ENCODE measurements at regions not wholly inside any gene's neighbourhood (a gene's known extent, or its start where the extent isn't known, plus 50 kb on each side); places are given as distances from the start of the nearest gene placed in this dataset.
A peak's percentile ranks its signal among the peaks of the same experiment; 100 is the strongest.

DNA sequence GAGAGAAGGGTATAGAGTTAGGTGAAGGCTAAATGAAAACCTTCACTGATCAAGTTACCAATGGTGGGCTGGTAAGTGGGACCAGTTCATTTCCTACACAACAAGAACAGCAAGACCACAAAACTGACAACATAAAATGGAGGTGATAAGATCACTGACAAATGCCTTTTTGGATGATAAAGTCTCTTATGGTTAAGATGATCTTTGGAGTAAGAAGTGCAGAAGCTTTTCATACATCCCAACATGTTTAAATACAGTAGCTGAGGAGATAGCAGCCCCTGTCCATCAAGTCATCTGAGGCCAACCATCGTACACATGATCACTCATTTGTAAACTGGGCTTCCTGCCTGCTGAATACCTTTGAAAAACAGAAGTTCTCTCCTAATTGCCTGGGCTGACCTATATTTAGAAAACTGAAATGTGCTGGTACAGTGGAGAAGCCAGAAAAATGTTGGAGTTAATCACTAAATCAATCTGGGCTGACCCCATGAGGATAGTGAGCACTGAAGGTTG is 259.0 kb upstream of the ZFHX3 start (continued):
- TF ChIP-seq CREB1 (CRISPR knock-in tag; IDR thresholded peaks at IDR 0.05; ENCODE audit: low read depth) (no peak), ZNF114 (CRISPR knock-in tag; IDR thresholded peaks at IDR 0.05) (no peak), STAT1 (IDR thresholded peaks at IDR 0.05; ENCODE audit: unreplicated experiment) (no peak), NANOG (IDR thresholded peaks at IDR 0.05; ENCODE audit: borderline replicate concordance) (no peak)
- TF ChIP-seq, protein P1, sequence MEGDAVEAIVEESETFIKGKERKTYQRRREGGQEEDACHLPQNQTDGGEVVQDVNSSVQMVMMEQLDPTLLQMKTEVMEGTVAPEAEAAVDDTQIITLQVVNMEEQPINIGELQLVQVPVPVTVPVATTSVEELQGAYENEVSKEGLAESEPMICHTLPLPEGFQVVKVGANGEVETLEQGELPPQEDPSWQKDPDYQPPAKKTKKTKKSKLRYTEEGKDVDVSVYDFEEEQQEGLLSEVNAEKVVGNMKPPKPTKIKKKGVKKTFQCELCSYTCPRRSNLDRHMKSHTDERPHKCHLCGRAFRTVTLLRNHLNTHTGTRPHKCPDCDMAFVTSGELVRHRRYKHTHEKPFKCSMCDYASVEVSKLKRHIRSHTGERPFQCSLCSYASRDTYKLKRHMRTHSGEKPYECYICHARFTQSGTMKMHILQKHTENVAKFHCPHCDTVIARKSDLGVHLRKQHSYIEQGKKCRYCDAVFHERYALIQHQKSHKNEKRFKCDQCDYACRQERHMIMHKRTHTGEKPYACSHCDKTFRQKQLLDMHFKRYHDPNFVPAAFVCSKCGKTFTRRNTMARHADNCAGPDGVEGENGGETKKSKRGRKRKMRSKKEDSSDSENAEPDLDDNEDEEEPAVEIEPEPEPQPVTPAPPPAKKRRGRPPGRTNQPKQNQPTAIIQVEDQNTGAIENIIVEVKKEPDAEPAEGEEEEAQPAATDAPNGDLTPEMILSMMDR (conservative IDR thresholded peaks at IDR 0.05; ENCODE audit: low read depth in 2 of 2), result no peak

DNA sequence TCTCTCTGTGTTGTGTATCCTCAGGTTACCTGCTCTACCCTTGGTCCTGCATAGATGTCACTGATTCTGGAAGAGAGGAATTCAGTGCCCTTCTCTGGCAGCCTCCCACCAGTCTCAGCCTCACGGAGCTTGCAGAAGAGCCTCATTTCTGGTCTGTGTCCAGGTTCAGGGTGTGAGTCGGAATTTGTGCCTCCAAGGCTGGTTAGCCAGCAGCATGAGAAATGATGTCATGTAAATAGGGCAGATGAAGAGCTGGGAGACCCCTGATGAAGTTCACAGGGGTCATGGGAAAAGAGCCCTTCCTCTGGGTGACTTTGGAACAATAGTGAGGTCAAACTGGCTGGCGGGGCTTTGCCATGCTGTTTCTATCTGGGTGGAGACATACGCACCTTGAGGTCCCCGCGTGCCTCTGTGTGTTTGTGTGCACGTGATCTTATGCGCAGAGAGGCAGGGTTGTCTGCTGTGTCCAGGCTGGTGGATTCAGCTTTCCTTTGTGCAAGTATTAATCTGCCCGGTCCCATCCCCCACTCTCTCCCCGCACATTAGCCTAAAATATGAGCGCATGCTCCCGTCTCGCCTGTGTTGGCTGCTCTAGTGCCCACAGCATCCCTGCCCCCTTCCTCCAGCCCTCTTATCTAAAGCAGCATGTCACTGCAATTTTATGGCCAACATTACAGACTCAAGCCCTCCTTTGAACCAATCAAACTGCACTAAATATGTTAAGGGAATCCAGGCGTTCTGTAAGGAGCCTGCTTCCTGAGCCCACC is 256.3 kb upstream of the ZFHX3 start:
- Mint-ChIP-seq H3K4me1 (peaks cover 21% of the 10 kb centered on the region), H3K9me3 (no peaks in the 10 kb centered on the region), H3K27me3 (ENCODE audit: insufficient read depth, low read depth, poor library complexity) (peaks cover 5% of the 10 kb centered on the region), H3K4me3 (no peak overlapping the region), H3K27ac (no peak overlapping the region), H3K36me3 (ENCODE audit: low read depth) (no peaks in the 10 kb centered on the region)
- Histone ChIP-seq H3K27me3 (ENCODE audit: insufficient read depth) (no peaks in the 10 kb centered on the region), H3K79me2 (replicated peaks; ENCODE audit: insufficient read depth) (no peaks in the 10 kb centered on the region), H3K4me3 (no peak overlapping the region), H2AFZ (0 out of 2 replicates have a peak overlapping the region, but pooled peaks have one; percentile 69), H3K4me1 (ENCODE audit: insufficient read depth) (peaks cover 2% of the 10 kb centered on the region; the same call in 1 of the 2 replicates), H3K9me2 (ENCODE audit: insufficient read depth) (peaks cover 11% of the 10 kb centered on the region), H3K27ac (ENCODE audit: low read depth) (no peak overlapping the region), H3F3A (replicated peaks; ENCODE audit: low read depth) (no peaks in the 10 kb centered on the region), H3K4me2 (no peak overlapping the region), H3K36me3 (ENCODE audit: insufficient read depth) (no peaks in the 10 kb centered on the region), H4K20me1 (replicated peaks; ENCODE audit: insufficient read depth) (no peaks in the 10 kb centered on the region)
- DNase-seq (ENCODE audit: low spot score) (no peak), ATAC-seq (no peak)
- TF ChIP-seq, protein P1 (conservative IDR thresholded peaks at IDR 0.05; ENCODE audit: low read depth in 2 of 2), result no peak
- TF ChIP-seq ZNF331 (CRISPR knock-in tag; IDR thresholded peaks at IDR 0.05; ENCODE audit: low read depth), result no peak
- TF ChIP-seq, protein P2, sequence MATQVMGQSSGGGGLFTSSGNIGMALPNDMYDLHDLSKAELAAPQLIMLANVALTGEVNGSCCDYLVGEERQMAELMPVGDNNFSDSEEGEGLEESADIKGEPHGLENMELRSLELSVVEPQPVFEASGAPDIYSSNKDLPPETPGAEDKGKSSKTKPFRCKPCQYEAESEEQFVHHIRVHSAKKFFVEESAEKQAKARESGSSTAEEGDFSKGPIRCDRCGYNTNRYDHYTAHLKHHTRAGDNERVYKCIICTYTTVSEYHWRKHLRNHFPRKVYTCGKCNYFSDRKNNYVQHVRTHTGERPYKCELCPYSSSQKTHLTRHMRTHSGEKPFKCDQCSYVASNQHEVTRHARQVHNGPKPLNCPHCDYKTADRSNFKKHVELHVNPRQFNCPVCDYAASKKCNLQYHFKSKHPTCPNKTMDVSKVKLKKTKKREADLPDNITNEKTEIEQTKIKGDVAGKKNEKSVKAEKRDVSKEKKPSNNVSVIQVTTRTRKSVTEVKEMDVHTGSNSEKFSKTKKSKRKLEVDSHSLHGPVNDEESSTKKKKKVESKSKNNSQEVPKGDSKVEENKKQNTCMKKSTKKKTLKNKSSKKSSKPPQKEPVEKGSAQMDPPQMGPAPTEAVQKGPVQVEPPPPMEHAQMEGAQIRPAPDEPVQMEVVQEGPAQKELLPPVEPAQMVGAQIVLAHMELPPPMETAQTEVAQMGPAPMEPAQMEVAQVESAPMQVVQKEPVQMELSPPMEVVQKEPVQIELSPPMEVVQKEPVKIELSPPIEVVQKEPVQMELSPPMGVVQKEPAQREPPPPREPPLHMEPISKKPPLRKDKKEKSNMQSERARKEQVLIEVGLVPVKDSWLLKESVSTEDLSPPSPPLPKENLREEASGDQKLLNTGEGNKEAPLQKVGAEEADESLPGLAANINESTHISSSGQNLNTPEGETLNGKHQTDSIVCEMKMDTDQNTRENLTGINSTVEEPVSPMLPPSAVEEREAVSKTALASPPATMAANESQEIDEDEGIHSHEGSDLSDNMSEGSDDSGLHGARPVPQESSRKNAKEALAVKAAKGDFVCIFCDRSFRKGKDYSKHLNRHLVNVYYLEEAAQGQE (IDR thresholded peaks at IDR 0.05; ENCODE audit: unreplicated experiment), result no peak
- no peak for TF ChIP-seq EZH2 (IDR thresholded peaks at IDR 0.05; ENCODE audit: low read depth, unreplicated experiment)
- no peak for TF ChIP-seq CREB1 (CRISPR knock-in tag; IDR thresholded peaks at IDR 0.05; ENCODE audit: low read depth)
- no peak for TF ChIP-seq EZH2phosphoT487 (IDR thresholded peaks at IDR 0.05; ENCODE audit: unreplicated experiment)
- no peak for TF ChIP-seq STAT1 (IDR thresholded peaks at IDR 0.05; ENCODE audit: unreplicated experiment)
- TF ChIP-seq ZNF114 (CRISPR knock-in tag; IDR thresholded peaks at IDR 0.05), result no peak
